ENCODE measurements at regions not wholly inside any gene's neighbourhood (a gene's known extent, or its start where the extent isn't known, plus 50 kb on each side); places are given as distances from the start of the nearest gene placed in this dataset.

- H3K4me3 ChIP-seq: no peak overlapping the region
- H3K4me1 ChIP-seq: no peaks in the 10 kb centered on the region
- ATAC-seq (no peak), DNase-seq (no peak)
- H3K36me3 ChIP-seq: no peaks in the 10 kb centered on the region
- H3K27ac ChIP-seq: no peak overlapping the region
- H3K9me3 ChIP-seq: no peaks in the 10 kb centered on the region
- no peaks in the 10 kb centered on the region for H3K27me3 ChIP-seq (ENCODE audit: low read depth)
- TF ChIP-seq CTCF (IDR thresholded peaks at IDR 0.05): no peak
- intact Hi-C loops (cut with DNase I): no loop called here
Measured at GRCh38 chr20:60591172-60591799, 633.1 kb downstream of the CDH26 start.

GRCh38 chr20:60598528-60598927 lies 640.3 kb downstream of the CDH26 start:
- H3K4me1 ChIP-seq: no peaks in the 10 kb centered on the region
- no peaks in the 10 kb centered on the region for H3K36me3 ChIP-seq
- DNase-seq (no peak), ATAC-seq (no peak)
- intact Hi-C loops (cut with DNase I): no loop called here
- no peaks in the 10 kb centered on the region for H3K27me3 ChIP-seq (ENCODE audit: low read depth)
- no peak for TF ChIP-seq CTCF (IDR thresholded peaks at IDR 0.05)
- H3K4me3 ChIP-seq: no peak overlapping the region
- H3K9me3 ChIP-seq: no peaks in the 10 kb centered on the region
- H3K27ac ChIP-seq: no peak overlapping the region

- intact Hi-C loops (cut with DNase I): no loop called here
- H3K4me1 ChIP-seq: no peaks in the 10 kb centered on the region
- no peak overlapping the region for H3K4me3 ChIP-seq
- no peaks in the 10 kb centered on the region for H3K9me3 ChIP-seq
- H3K36me3 ChIP-seq: no peaks in the 10 kb centered on the region
- no peak overlapping the region for H3K27ac ChIP-seq
- no peak for DNase-seq
- H3K27me3 ChIP-seq (ENCODE audit: low read depth): no peaks in the 10 kb centered on the region
- no peak for TF ChIP-seq CTCF (IDR thresholded peaks at IDR 0.05)
- ATAC-seq: no peak
Measured at GRCh38 chr20:60599381-60599780, 641.2 kb downstream of the CDH26 start.

- no peak for ATAC-seq
- no peak overlapping the region for H3K27ac ChIP-seq
- intact Hi-C loops (cut with DNase I): no loop called here
Measured at GRCh38 chr20:60600036-60600435, 641.8 kb downstream of the CDH26 start.

GRCh38 chr20:60624066-60624465 lies 628.0 kb upstream of the CDH4 start:
- intact Hi-C loops (cut with DNase I): no loop called here
- ATAC-seq: no peak
- no peaks in the 10 kb centered on the region for H3K9me3 ChIP-seq

More at GRCh38 chr20:60600036-60600435, 641.8 kb downstream of the CDH26 start:
- H3K4me3 ChIP-seq: no peak overlapping the region
- no peaks in the 10 kb centered on the region for H3K4me1 ChIP-seq
- no peaks in the 10 kb centered on the region for H3K27me3 ChIP-seq (ENCODE audit: low read depth)
- no peaks in the 10 kb centered on the region for H3K9me3 ChIP-seq
- no peaks in the 10 kb centered on the region for H3K36me3 ChIP-seq
- no peak for DNase-seq
- TF ChIP-seq CTCF (IDR thresholded peaks at IDR 0.05): no peak

More at GRCh38 chr20:60624066-60624465, 628.0 kb upstream of the CDH4 start:
- Histone ChIP-seq H3K4me3 (no peak overlapping the region), H3K36me3 (no peaks in the 10 kb centered on the region), H3K27ac (no peak overlapping the region), H3K4me1 (no peaks in the 10 kb centered on the region), H3K27me3 (ENCODE audit: low read depth) (peaks cover 4% of the 10 kb centered on the region)
- TF ChIP-seq CTCF (IDR thresholded peaks at IDR 0.05): no peak
- DNase-seq: no peak
